ENCODE measurements at regions not wholly inside any gene's neighbourhood (a gene's known extent, or its start where the extent isn't known, plus 50 kb on each side); places are given as distances from the start of the nearest gene placed in this dataset.
"Not testable (repeated sequence)": the region's sequence is repeated elsewhere in the genome, so short reads cannot be mapped to it uniquely, and the experiment has no call there.

DNA sequence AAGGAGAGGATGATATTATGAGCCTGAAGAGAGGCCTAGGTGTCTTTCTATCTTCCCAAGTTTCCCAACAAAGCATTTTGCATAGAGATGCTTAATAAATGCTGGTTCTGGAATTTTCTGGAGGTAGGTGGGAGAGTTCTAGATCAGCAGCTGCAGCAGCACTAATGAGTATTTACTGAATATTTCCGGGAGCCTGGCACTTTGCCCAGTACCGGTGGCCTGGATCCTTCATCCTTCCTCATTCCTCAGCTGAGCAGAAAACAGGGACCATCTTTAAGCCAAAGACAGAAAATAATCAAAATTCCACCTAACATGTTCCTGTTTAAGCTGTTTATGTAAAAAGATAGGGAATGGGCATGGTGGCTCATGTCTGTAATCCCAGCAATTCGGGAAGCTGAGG is 813.2 kb upstream of the AUTS2 start:
- no peak for DNase-seq

- DNase-seq: no peak
Measured at GRCh38 chr7:68787566-68787965, 810.7 kb upstream of the AUTS2 start.

- DNase-seq: not testable (repeated sequence)
Measured at GRCh38 chr7:68788529-68788928, 809.7 kb upstream of the AUTS2 start.

GRCh38 chr7:68789597-68789996 is 808.7 kb upstream of the AUTS2 start:
- no peak for DNase-seq

DNA sequence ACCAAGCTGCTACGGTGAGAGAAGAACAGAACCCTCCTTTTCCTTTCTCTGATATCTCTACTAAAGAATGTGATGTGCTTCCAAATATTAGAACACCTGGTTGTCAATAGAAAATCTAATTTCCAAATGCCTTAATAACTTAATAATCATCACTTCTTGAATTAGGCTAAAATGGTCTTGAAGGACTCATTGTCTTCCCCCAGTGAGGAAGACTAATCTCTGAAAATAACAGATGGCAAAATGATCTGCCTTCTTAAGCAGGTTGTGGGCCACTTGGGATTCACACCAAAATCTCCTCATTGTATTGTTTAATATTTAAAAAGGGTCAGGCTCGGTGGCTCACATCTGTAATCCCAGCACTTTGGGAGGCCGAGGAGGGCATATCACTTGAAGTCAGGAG is 805.9 kb upstream of the AUTS2 start:
- no peak for DNase-seq

DNA sequence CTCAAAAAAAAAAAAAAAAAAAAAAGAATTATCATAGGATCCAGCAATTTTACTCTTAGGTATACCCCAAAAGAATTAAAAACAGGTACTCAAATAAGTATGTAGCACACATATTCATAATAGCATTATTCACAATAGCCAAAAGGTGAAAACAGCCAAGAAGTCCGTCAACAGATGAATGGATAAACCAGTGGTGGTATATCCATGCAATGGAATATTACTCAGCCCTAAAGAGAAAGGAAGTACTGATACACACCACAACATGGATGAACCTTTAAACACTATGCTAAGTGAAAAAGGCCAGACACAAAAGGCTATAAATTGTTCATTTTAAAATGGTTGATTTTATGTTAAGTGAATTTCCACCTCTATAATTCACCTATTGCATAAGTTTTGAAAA is 804.8 kb upstream of the AUTS2 start:
- DNase-seq: no peak

- DNase-seq: no peak
Measured at GRCh38 chr7:68800316-68800715, 798.0 kb upstream of the AUTS2 start.

DNA sequence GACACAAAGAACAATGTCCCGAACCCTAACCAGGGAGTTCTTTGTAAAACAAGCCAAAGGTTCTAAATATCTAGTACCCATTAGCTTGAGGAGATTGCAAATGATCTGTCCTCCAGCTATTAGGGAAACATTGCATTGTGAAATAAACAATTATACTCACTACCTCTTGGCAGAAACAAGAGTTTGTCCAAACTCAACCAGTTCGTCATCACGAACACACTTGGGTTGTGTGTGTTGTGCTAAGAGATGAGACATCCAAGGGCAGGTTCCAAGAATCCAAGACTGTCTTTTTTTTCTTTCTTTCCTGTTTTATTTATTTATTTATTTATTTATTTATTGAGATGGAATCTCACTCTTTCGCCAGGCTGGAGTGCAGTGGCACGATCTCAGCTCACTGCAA is 793.1 kb upstream of the AUTS2 start:
- no peak for DNase-seq

- no peak for DNase-seq
Measured at GRCh38 chr7:68807666-68808065, 790.6 kb upstream of the AUTS2 start.

DNA sequence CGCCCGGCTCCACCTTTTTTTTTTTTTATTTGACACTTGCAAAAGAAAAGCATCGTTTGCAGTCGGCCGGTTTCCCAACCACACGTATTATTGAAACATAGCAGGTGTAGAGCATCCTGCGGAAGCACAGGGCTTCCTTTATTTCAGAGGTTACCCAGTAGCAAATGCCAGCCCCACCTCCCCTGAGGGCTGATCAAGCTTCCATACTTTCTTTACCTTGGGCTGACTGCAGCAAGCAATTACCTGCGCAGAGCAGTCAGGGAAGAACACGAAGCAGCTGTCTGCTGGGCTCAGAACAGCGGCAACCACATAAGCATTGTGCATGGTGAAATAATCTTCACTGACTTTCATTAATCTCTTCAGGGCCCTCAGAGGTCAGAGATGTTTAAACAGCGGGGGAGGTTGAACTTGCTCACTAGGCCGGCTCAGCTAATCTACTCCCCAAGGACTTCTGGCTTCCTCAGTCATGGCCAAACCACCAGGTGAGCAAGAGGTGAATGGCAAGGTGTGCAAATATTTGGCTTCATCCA is 784.7 kb upstream of the AUTS2 start:
- no peak for DNase-seq

DNA sequence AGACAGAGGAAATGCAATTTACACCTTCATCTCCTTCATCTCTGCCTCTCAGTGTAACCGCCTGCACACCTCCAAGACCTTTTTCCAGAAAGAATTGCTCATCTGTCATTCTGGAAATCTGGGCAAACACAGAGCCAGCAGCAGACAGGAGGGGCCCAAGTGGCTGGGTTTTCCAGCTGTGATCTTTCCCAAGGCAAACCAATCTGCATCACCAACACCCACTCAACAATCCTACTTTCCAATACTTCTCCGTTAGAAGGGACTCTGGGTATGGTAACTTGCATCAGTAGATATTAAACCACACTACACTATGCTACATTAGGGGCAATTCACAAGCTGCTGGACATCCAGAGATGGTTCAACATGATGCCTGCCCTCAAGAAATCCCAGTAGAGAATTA is 781.8 kb upstream of the AUTS2 start:
- no peak for DNase-seq

GRCh38 chr7:68820321-68820720 is 778.0 kb upstream of the AUTS2 start:
- no peak for DNase-seq

GRCh38 chr7:68821846-68822245 is 776.4 kb upstream of the AUTS2 start:
- DNase-seq: no peak

GRCh38 chr7:68823996-68824780 is 774.1 kb upstream of the AUTS2 start:
- DNase-seq: no peak

GRCh38 chr7:68828575-68828974 is 769.7 kb upstream of the AUTS2 start:
- no peak for DNase-seq

DNA sequence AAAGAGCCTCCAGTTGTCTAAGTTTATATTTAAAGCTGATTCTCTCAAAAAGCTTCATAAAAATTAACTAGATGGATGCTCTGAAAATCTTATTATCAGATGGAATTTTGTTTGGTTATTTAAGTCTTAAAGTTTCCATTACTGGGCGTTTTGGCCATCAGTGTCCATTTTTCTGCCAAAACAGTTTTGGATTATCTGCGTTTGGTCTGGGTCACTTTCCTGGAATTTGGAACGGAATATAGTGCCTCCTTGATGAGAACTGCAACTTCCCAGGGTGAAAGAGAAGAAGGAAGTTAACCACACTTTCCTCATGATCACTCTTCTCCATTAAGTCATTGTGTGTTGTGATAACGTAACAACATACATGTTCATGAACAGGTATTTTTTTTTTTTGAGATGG is 764.9 kb upstream of the AUTS2 start:
- no peak for DNase-seq

DNA sequence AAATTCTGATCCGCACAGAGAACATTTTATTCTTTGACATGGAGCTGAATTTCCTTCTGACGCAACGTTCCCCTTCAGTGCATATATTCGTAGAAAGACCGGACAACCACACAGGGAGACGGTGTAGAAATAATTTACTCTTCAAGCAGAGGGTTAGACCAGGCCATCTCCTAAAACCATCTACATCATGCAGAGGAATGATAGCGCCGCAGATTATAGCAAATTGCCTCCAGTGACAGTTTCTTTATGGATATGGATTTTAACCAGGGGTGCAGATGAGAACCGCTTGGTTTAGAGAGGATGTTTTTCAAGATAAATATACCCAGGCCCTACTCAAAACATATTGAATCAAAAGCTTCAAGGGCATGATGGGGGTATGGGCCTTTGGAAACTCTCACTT is 759.3 kb upstream of the AUTS2 start:
- no peak for DNase-seq

- DNase-seq: no peak
Measured at GRCh38 chr7:68840991-68841390, 757.3 kb upstream of the AUTS2 start.

GRCh38 chr7:68843985-68844384 is 754.3 kb upstream of the AUTS2 start:
- not testable (repeated sequence) for DNase-seq

- no peak for DNase-seq
Measured at GRCh38 chr7:68846811-68847325, 751.4 kb upstream of the AUTS2 start.

DNA sequence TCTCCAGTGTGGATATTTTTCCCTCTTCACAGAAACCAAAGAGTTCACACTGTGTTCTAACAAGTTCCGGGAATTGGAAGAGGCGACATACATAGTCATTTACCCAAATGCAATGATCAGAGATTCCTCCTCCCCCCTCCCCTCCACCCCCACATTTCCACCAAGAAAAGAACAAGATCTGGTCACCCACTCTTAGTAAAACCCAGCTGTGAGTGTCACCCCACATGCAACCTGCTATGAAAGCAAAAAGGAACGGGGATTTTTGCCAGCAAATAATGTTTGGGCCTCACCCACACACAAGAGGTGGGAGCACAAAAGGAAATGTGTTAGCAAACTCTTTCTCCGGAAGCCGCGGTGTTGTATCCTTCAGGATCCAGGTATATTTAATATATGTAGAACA is 745.0 kb upstream of the AUTS2 start:
- DNase-seq: peak in 19 of 56 donors; percentile 0 to 47 (median 7)

- DNase-seq: no peak
Measured at GRCh38 chr7:68857571-68857970, 740.7 kb upstream of the AUTS2 start.

DNA sequence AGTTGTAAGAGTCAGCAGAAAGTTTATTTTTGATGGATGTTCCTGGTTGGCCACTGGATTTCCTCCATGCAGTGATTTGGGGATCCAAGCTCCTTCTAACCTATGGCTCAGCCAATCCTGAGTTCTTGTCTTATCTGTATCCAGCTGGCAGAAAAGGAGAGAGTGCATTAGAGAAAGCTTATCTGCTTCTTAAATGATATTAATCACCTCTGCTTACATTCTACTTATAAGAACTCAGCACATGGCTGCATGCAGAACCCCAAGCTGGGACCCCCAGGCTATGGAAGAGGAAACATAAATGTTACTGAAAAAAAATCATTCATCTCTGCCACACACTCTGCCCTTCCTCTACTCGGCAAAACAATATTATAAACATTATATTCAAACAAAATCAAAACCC is 739.8 kb upstream of the AUTS2 start:
- no peak for DNase-seq

All from amygdala (tissue), 56 donors.